Right lobe of liver (tissue), 6 donors: ENCODE measurements at regions not wholly inside any gene's neighbourhood (a gene's known extent, or its start where the extent isn't known, plus 50 kb on each side); places are given as distances from the start of the nearest gene placed in this dataset.
A peak's percentile ranks its signal among the peaks of the same experiment; 100 is the strongest.
"Not testable (repeated sequence)": the region's sequence is repeated elsewhere in the genome, so short reads cannot be mapped to it uniquely, and the experiment has no call there.

Experiments used
- ATAC-seq, 4 donors: fragments of 200-7000 bp; cut with Tn5 transposase; one replicate each; pipeline ENCODE4 v1.9.1; 2020; ENCODE audit warnings: mild to moderate bottlenecking in 4 of 4, moderate library complexity in 4 of 4
- DNase-seq, 3 donors: peaks; one replicate each; pipeline ENCODE4 v3.0.0-alpha.2; 2020
- H3K27ac ChIP-seq, 3 donors: fragments of 200-600 bp; one replicate each; pipeline ENCODE4 v1.8.0; 2022
- H3K27me3 ChIP-seq, 2 donors: fragments of 200-600 bp; one replicate each; pipeline ENCODE4 v1.8.0; 2022
- H3K36me3 ChIP-seq, 4 donors: fragments of 200-600 bp; sonication (generic) in 1 of 4; one replicate each; pipeline versions ENCODE4 v1.5.1 to v1.8.0; 2017 to 2022; ENCODE audit warnings: control low read depth in 1 of 4
- H3K4me1 ChIP-seq, 4 donors: fragments of 200-600 bp; sonication (generic) in 1 of 4; one replicate each; pipeline versions ENCODE4 v1.5.1 to v1.8.0; 2017 to 2022; ENCODE audit warnings: control low read depth in 1 of 4
- H3K4me3 ChIP-seq, 3 donors: fragments of 200-600 bp; one replicate each; pipeline ENCODE4 v1.8.0; 2022
- H3K9me3 ChIP-seq, 4 donors: fragments of 200-600 bp; sonication (generic) in 1 of 4; one replicate each; pipeline versions ENCODE4 v1.5.1 to v1.8.0; 2017 to 2022; ENCODE audit warnings: control low read depth in 1 of 4
- WGBS: methylation state at CpG from one replicate; pipeline ENCODE4 v1.1.6; 2018; ENCODE audit warnings: low coverage, low lambda C conversion rate; ENCODE audit not compliant: insufficient coverage; ENCODE audit errors: missing lambda C conversion rate; 5-methylcytosine and 5-hydroxymethylcytosine counted together
- intact Hi-C, 2 donors: fragments of 100-400 bp; cut with DNase I; formaldehyde crosslinking; loops; one replicate each; pipeline versions ENCODE4 v1.11.2 to v1.14.1; 2022
- TF ChIP-seq, protein P1 (sequence below), 4 donors: fragments of 200-600 bp in 3 of 4; fragments of 450-650 bp in 1 of 4; IDR thresholded peaks; one replicate each; pipeline versions ENCODE4 v1.5.1 to v1.8.0; 2016 to 2022; ENCODE audit warnings: antibody characterized with exemption in 4 of 4, mild to moderate bottlenecking in 2 of 4
- donor health status: DM: no; HTN: yes; CAD: no.
- donor health status: DM: no; HTN: no; CAD: no.
- donor health status: DM: no; HTN: no; CAD: no.
- donor health status: DM: no; HTN: yes; CAD: no.
- donor health status: DM: no; HTN: yes; CAD: no.

DNA sequence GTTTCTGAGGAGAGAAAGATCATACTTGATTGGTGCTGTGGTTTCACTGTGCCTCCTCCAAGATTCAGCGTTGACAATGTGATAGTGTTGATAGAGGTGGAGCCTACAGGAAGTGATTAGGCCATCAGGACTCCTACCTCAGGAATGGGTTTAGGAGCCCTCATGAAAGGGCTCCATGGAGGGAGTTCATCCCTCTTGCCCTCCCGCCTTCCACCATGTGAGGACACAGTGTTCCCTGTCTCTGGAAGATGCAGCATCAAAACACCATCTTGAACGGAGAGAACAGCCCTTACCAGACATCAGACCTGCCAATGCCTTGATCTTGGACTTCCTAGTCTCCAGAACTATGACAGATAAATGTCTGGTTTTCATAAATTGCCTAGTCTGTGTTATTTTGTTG lies 156.7 kb downstream of the FOXD4L6 start:
- intact Hi-C loops, ATAC-seq: not testable (repeated sequence)
- WGBS, result 62% methylated on average over 3 of the region's 3 CpGs

GRCh38 chr9:40970340-40970739 lies 158.1 kb downstream of the FOXD4L6 start:
- DNase-seq, ATAC-seq: not testable (repeated sequence)
- WGBS, result 32% methylated on average over 5 of the region's 5 CpGs

More for the DNA sequence above, 156.7 kb downstream of the FOXD4L6 start:
- not testable (repeated sequence) for DNase-seq, H3K27ac ChIP-seq, H3K36me3 ChIP-seq, H3K27me3 ChIP-seq, H3K9me3 ChIP-seq, H3K4me1 ChIP-seq, H3K4me3 ChIP-seq

GRCh38 chr9:40962461-40962860 lies 166.0 kb downstream of the FOXD4L6 start:
- H3K4me3 ChIP-seq, ATAC-seq, DNase-seq, H3K9me3 ChIP-seq, H3K27me3 ChIP-seq, intact Hi-C loops, H3K4me1 ChIP-seq, H3K36me3 ChIP-seq, H3K27ac ChIP-seq: not testable (repeated sequence)
- WGBS, result 58% methylated on average over 3 of the region's 6 CpGs

More at GRCh38 chr9:40970340-40970739, 158.1 kb downstream of the FOXD4L6 start:
- H3K9me3 ChIP-seq, H3K27me3 ChIP-seq, H3K27ac ChIP-seq, H3K36me3 ChIP-seq, H3K4me1 ChIP-seq, intact Hi-C loops, H3K4me3 ChIP-seq: not testable (repeated sequence)
- TF ChIP-seq, protein P1, sequence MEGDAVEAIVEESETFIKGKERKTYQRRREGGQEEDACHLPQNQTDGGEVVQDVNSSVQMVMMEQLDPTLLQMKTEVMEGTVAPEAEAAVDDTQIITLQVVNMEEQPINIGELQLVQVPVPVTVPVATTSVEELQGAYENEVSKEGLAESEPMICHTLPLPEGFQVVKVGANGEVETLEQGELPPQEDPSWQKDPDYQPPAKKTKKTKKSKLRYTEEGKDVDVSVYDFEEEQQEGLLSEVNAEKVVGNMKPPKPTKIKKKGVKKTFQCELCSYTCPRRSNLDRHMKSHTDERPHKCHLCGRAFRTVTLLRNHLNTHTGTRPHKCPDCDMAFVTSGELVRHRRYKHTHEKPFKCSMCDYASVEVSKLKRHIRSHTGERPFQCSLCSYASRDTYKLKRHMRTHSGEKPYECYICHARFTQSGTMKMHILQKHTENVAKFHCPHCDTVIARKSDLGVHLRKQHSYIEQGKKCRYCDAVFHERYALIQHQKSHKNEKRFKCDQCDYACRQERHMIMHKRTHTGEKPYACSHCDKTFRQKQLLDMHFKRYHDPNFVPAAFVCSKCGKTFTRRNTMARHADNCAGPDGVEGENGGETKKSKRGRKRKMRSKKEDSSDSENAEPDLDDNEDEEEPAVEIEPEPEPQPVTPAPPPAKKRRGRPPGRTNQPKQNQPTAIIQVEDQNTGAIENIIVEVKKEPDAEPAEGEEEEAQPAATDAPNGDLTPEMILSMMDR (IDR thresholded peaks at IDR 0.05), result peak in 3 of 4 donors; percentile 21 to 37 (median 31)

GRCh38 chr9:40951876-40952494 lies 176.5 kb downstream of the FOXD4L6 start:
- H3K36me3 ChIP-seq, H3K27me3 ChIP-seq, H3K4me1 ChIP-seq, H3K27ac ChIP-seq, intact Hi-C loops, DNase-seq, H3K9me3 ChIP-seq, H3K4me3 ChIP-seq, ATAC-seq: not testable (repeated sequence)
- 80% methylated on average over 6 of the region's 17 CpGs for WGBS

- ATAC-seq, DNase-seq, H3K4me1 ChIP-seq, H3K27me3 ChIP-seq, H3K9me3 ChIP-seq, H3K27ac ChIP-seq, intact Hi-C loops, H3K4me3 ChIP-seq, H3K36me3 ChIP-seq: not testable (repeated sequence)
- 93% methylated on average over 7 of the region's 8 CpGs for WGBS
These were observed 182.3 kb downstream of the FOXD4L6 start for GRCh38 chr9:40946228-40946627.

GRCh38 chr9:40942730-40943129 lies 185.8 kb downstream of the FOXD4L6 start:
- H3K27ac ChIP-seq, H3K9me3 ChIP-seq, H3K4me1 ChIP-seq, ATAC-seq, H3K27me3 ChIP-seq, intact Hi-C loops, H3K36me3 ChIP-seq, DNase-seq, H3K4me3 ChIP-seq: not testable (repeated sequence)
- 57% methylated on average over 4 of the region's 4 CpGs for WGBS

GRCh38 chr9:40939888-40940209 lies 188.6 kb downstream of the FOXD4L6 start:
- H3K27ac ChIP-seq, H3K27me3 ChIP-seq, DNase-seq, H3K4me1 ChIP-seq, H3K9me3 ChIP-seq, H3K4me3 ChIP-seq, ATAC-seq, H3K36me3 ChIP-seq, intact Hi-C loops: not testable (repeated sequence)
- WGBS, result 80% methylated on average over 1 of the region's 1 CpG

GRCh38 chr9:40939201-40939887 lies 189.1 kb downstream of the FOXD4L6 start:
- H3K36me3 ChIP-seq, H3K4me1 ChIP-seq, H3K4me3 ChIP-seq, H3K27ac ChIP-seq, ATAC-seq, DNase-seq, H3K9me3 ChIP-seq, intact Hi-C loops, H3K27me3 ChIP-seq: not testable (repeated sequence)
- WGBS, result 67% methylated on average over 14 of the region's 15 CpGs
